ENCODE measurements at regions not wholly inside any gene's neighbourhood (a gene's known extent, or its start where the extent isn't known, plus 50 kb on each side); places are given as distances from the start of the nearest gene placed in this dataset.

GRCh38 chr4:151935411-151935810 lies 174.6 kb upstream of the GATB start:
- TF ChIP-seq POLR2AphosphoS5 (IDR thresholded peaks at IDR 0.05; ENCODE audit: low read depth, low read length) (no peak), REST (IDR thresholded peaks at IDR 0.05; ENCODE audit: insufficient read depth in 1 of 2, low read depth in 2 of 2, low read length in 2 of 2) (no peak), FOXP2 (optimal IDR thresholded peaks at IDR 0.05; ENCODE audit: borderline replicate concordance, extremely low read depth, extremely low read length, insufficient read depth) (no peak), SIN3A (IDR thresholded peaks at IDR 0.05; ENCODE audit: borderline replicate concordance, insufficient read depth, low read length) (no peak), TAF1 (IDR thresholded peaks at IDR 0.05; ENCODE audit: borderline replicate concordance, insufficient read depth, low read length) (no peak)

DNA sequence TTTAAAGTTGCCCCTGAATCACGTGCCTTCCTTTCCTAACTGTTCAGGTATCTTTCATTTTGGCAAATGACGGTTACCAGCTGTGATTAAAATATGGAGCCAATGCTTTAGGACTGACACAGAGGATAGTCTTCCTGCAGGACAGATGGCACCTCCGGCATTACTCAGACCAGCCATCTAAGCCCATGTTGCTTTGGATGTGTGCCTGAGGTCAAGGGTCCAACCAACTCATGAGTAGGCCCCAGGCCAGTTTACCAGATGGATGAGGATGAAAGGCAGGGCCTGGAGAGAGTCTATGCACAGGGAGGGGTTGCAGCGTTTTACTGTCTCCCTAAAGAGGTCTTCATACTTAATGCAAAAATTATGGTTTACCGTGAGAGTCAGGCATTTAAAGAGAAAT lies 174.0 kb upstream of the GATB start:
- TF ChIP-seq SIN3A (IDR thresholded peaks at IDR 0.05; ENCODE audit: borderline replicate concordance, insufficient read depth, low read length), result no peak
- no peak for TF ChIP-seq POLR2AphosphoS5 (IDR thresholded peaks at IDR 0.05; ENCODE audit: low read depth, low read length)
- TF ChIP-seq REST (IDR thresholded peaks at IDR 0.05; ENCODE audit: insufficient read depth in 1 of 2, low read depth in 2 of 2, low read length in 2 of 2), result no peak
- TF ChIP-seq TAF1 (IDR thresholded peaks at IDR 0.05; ENCODE audit: borderline replicate concordance, insufficient read depth, low read length), result no peak
- TF ChIP-seq FOXP2 (optimal IDR thresholded peaks at IDR 0.05; ENCODE audit: borderline replicate concordance, extremely low read depth, extremely low read length, insufficient read depth), result no peak

DNA sequence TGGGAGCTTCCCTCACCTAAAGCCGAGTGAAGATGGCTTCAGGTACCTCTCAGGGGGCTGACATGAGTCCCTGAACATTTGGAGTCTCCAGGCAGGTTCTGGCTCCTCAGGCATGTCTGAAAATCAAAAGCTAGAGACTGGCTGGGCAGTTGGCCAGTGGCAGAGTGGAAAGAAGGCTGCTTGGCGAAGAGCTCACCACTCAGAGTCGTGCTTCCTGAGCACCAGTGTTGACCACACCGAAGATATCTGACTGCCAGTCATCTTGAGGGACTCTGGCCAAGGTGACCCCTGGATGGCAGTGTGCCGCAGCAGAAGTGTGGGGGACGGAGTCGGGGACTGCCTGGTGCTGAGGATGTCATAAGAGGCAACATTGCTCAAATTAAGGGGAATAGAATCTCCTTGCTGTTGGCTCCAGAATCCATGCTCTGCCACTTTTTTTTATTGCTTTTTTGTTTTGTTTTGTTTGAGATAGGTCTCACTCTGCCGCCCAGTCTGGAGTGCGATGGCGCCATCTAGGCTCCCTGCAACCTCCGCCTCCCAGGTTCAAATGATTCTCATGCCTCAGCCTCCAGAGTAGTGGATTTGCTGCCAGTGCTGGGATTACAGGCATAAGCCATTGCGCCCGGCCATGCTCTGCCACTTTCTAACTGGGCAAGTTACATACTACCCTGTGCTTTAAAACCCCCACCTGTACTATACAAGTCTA lies 172.5 kb upstream of the GATB start:
- TF ChIP-seq FOXP2 (optimal IDR thresholded peaks at IDR 0.05; ENCODE audit: borderline replicate concordance, extremely low read depth, extremely low read length, insufficient read depth), result no peak
- no peak for TF ChIP-seq TAF1 (IDR thresholded peaks at IDR 0.05; ENCODE audit: borderline replicate concordance, insufficient read depth, low read length)
- TF ChIP-seq POLR2AphosphoS5 (IDR thresholded peaks at IDR 0.05; ENCODE audit: low read depth, low read length), result no peak
- TF ChIP-seq SIN3A (IDR thresholded peaks at IDR 0.05; ENCODE audit: borderline replicate concordance, insufficient read depth, low read length), result no peak
- no peak for TF ChIP-seq REST (IDR thresholded peaks at IDR 0.05; ENCODE audit: insufficient read depth in 1 of 2, low read depth in 2 of 2, low read length in 2 of 2)

DNA sequence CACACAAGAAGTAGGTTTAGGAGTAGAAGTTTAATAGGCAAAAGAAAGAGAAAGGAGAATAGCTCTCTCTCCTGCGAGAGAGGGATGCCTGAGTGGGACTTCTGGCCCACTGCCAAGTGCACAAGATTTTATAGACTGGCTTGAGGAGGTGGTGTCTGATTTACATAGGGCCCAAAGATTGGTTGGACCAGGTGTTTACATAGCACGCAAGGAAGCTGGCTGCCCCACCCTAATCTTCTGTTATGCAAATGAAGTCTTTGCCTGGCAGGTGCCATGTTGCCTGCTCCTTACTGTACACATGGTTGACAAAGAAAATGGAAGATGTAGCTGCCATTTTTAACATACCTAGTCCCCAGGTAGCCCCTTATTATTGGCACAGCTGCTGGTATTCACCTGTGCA lies 170.8 kb upstream of the GATB start:
- TF ChIP-seq POLR2AphosphoS5 (IDR thresholded peaks at IDR 0.05; ENCODE audit: low read depth, low read length) (no peak), SIN3A (IDR thresholded peaks at IDR 0.05; ENCODE audit: borderline replicate concordance, insufficient read depth, low read length) (no peak), TAF1 (IDR thresholded peaks at IDR 0.05; ENCODE audit: borderline replicate concordance, insufficient read depth, low read length) (no peak), FOXP2 (optimal IDR thresholded peaks at IDR 0.05; ENCODE audit: borderline replicate concordance, extremely low read depth, extremely low read length, insufficient read depth) (no peak), REST (IDR thresholded peaks at IDR 0.05; ENCODE audit: insufficient read depth in 1 of 2, low read depth in 2 of 2, low read length in 2 of 2) (no peak)

Measured in PFSK-1 (cell line).